Activated naive CD8-positive, alpha-beta T cell treated with anti-CD3 and anti-CD28 coated beads, Interleukin-2, amount 10 ng/mL, durations not matched to agents 7 days and 5 days (primary cell): ENCODE measurements at regions not wholly inside any gene's neighbourhood (a gene's known extent, or its start where the extent isn't known, plus 50 kb on each side); places are given as distances from the start of the nearest gene placed in this dataset.

ENCODE experiments used
- ATAC-seq: fragments of 150-1000 bp; cut with Tn5 transposase; one replicate; pipeline ENCODE4 v1.10.0; 2021; ENCODE audit warnings: low read depth, moderate library complexity
- POLR2A ChIA-PET: fragments of 350-600 bp; sonication (Branson Sonifier 250); formaldehyde crosslinking; loops from one replicate; lab custom pipeline; 2021; ENCODE audit warnings: antibody characterized with exemption; lab: Charles Lee
- DNase-seq: peaks from one replicate; pipeline ENCODE4 v3.0.0; 2021
- H3K27ac Mint-ChIP-seq: one replicate; pipeline ENCODE4 v1.8.0; 2022; ENCODE audit warnings: mild to moderate bottlenecking, mixed read lengths
- H3K27me3 Mint-ChIP-seq: one replicate; pipeline ENCODE4 v1.8.0; 2022; ENCODE audit warnings: mild to moderate bottlenecking, moderate library complexity, mixed read lengths
- H3K36me3 Mint-ChIP-seq: one replicate; pipeline ENCODE4 v1.8.0; 2021; ENCODE audit warnings: mild to moderate bottlenecking, mixed read lengths
- H3K4me1 Mint-ChIP-seq: one replicate; pipeline ENCODE4 v1.8.0; 2021; ENCODE audit warnings: mixed read lengths
- H3K4me3 Mint-ChIP-seq: one replicate; pipeline ENCODE4 v1.8.0; 2022; ENCODE audit warnings: mild to moderate bottlenecking, moderate library complexity, mixed read lengths
- H3K9me3 Mint-ChIP-seq: one replicate; pipeline ENCODE4 v1.8.0; 2021; ENCODE audit warnings: mixed read lengths

- Mint-ChIP-seq H3K36me3 (no peaks in the 10 kb centered on the region), H3K27ac (no peak overlapping the region), H3K9me3 (no peaks in the 10 kb centered on the region), H3K4me3 (no peak overlapping the region), H3K27me3 (no peaks in the 10 kb centered on the region), H3K4me1 (no peaks in the 10 kb centered on the region)
- DNase-seq (no peak), ATAC-seq (no peak)
- POLR2A ChIA-PET = no interaction called here
These were observed 627.4 kb downstream of the TLR4 start for GRCh38 chr9:118331622-118332045.

DNA sequence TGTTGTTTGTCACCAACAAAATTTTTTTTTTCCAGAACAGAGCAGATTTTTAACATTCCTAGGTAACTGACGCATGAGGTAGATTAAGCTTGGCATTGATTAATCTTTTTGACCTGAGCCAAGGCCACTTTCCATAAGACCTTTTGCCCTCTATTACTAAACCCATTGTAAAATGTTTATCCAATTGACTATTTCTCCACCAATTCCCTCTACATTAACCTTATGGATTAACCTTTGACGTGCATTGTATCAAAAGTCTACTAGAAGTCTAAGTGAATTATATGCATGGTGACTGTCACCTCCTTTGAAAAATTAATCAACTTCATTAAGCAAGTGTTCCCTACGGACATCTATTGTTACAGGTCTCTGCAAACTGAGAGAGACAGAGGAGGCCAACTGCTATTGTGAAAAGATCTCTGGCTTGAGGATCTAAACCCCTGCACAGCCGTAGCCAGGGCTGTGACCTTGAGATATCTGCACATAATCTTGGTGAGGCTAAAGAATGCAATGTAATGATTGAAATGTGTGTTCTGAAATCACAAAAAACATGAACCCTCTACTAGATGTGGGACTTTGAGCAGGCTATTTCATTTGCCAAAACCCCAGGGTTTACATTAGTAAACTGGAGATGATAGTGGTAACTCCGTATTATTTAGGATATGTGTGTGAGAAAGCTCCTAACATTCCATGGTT is 632.2 kb downstream of the TLR4 start:
- no peak for DNase-seq

DNA sequence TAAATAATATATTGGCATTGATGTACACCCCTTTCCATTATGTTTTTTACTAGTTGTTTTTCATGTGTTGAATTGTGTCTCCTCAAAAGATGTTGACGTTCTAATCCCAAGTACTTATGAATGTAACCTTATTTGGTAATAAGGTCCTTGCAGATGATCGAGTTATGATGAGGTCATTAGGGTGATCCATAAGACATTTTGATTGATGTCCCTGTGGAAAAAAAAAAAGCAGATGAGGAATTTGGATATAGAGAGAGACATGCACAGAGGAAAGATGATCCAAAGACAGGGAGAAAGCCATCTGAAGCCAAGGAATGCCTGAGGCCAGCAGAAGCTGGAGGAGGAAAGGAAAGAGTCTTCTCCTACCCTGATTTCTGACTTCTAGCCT is 632.7 kb downstream of the TLR4 start:
- no peaks in the 10 kb centered on the region for H3K9me3 Mint-ChIP-seq
- H3K27me3 Mint-ChIP-seq = no peaks in the 10 kb centered on the region
- ATAC-seq (no peak), DNase-seq (no peak)
- POLR2A ChIA-PET = no interaction called here
- no peak overlapping the region for H3K27ac Mint-ChIP-seq
- no peak overlapping the region for H3K4me3 Mint-ChIP-seq
- H3K4me1 Mint-ChIP-seq = no peaks in the 10 kb centered on the region
- no peaks in the 10 kb centered on the region for H3K36me3 Mint-ChIP-seq

More for the DNA sequence above, 632.2 kb downstream of the TLR4 start:
- no peaks in the 10 kb centered on the region for H3K9me3 Mint-ChIP-seq
- POLR2A ChIA-PET = no interaction called here
- H3K36me3 Mint-ChIP-seq = no peaks in the 10 kb centered on the region
- no peaks in the 10 kb centered on the region for H3K4me1 Mint-ChIP-seq
- no peak overlapping the region for H3K4me3 Mint-ChIP-seq
- no peak overlapping the region for H3K27ac Mint-ChIP-seq
- no peaks in the 10 kb centered on the region for H3K27me3 Mint-ChIP-seq
- ATAC-seq = no peak

- ATAC-seq = no peak
- no peak for DNase-seq
- no peak overlapping the region for H3K27ac Mint-ChIP-seq
- H3K9me3 Mint-ChIP-seq = no peaks in the 10 kb centered on the region
- H3K4me3 Mint-ChIP-seq = no peak overlapping the region
- H3K36me3 Mint-ChIP-seq = no peaks in the 10 kb centered on the region
- POLR2A ChIA-PET = no interaction called here
- H3K4me1 Mint-ChIP-seq = no peaks in the 10 kb centered on the region
- no peaks in the 10 kb centered on the region for H3K27me3 Mint-ChIP-seq
These were observed 655.8 kb downstream of the TLR4 start for GRCh38 chr9:118360036-118360435.

DNA sequence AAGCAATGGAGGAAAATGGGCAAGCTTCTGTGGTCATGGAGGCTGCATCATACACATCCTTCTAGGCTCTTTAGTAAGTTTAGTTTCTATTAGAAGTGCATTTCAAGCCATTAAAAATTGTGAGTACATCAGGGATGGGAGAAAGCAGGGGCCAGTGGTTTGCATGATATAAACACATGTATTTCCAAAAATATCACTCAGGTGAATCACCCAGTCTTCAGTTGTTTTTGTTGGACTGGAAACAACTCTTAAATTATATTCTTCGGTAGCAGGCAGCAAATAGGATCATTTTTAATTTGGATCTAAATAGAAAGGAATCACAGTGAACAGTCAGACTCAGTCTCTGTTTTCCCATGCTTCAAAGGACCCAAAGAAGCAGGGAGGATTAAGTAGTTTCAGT is 657.9 kb downstream of the TLR4 start:
- Mint-ChIP-seq H3K4me3 (no peak overlapping the region), H3K27ac (no peak overlapping the region), H3K36me3 (no peaks in the 10 kb centered on the region), H3K9me3 (no peaks in the 10 kb centered on the region), H3K4me1 (no peaks in the 10 kb centered on the region), H3K27me3 (no peaks in the 10 kb centered on the region)
- DNase-seq = no peak
- POLR2A ChIA-PET = no interaction called here
- no peak for ATAC-seq

DNA sequence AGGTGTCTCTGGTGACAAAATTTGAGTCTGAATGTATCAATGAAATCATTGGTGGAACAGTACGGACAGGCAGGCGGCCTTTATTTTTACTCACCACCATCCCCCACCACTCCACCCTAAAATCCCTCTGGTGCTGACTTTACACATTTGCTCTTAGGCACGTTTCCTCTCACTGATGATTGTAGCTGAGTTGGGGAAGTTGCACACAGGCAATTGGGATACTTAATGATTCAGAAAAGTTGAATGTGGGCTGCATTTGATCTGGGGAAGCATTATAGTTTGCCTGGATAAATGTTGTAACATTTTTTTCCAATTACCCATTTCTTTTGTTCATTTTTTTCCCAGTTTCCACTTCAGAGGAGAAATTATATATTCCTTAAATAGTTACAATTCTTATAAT is 658.4 kb downstream of the TLR4 start:
- H3K27ac Mint-ChIP-seq = no peak overlapping the region
- ATAC-seq (no peak), DNase-seq (no peak)
- H3K36me3 Mint-ChIP-seq = no peaks in the 10 kb centered on the region
- H3K4me3 Mint-ChIP-seq = no peak overlapping the region
- no peaks in the 10 kb centered on the region for H3K9me3 Mint-ChIP-seq
- POLR2A ChIA-PET = no interaction called here
- H3K27me3 Mint-ChIP-seq = no peaks in the 10 kb centered on the region
- H3K4me1 Mint-ChIP-seq = no peaks in the 10 kb centered on the region

- POLR2A ChIA-PET = no interaction called here
- Mint-ChIP-seq H3K27ac (no peak overlapping the region), H3K9me3 (no peaks in the 10 kb centered on the region), H3K27me3 (no peaks in the 10 kb centered on the region), H3K36me3 (no peaks in the 10 kb centered on the region), H3K4me3 (no peak overlapping the region), H3K4me1 (no peaks in the 10 kb centered on the region)
- DNase-seq (no peak), ATAC-seq (no peak)
These were observed 660.3 kb downstream of the TLR4 start for GRCh38 chr9:118364266-118365106.

DNA sequence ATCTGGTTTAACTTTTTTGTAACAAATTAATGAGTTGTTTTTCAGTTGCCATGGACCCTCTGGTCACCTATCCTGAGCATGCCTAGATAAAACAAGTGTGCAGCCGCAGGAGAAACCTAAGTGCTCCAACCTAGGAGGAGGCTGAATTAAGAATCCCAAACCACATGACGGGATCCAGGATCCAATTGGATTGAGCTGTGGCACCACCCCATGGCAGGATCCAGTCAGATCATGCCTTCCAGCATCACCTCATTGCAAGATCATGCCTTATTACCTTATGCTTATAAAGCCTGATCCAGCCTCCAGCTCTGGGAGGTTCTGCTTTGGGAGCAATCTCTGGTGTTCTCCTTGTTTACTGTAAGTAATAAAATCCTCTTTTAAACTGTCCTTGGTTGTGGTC is 662.0 kb downstream of the TLR4 start:
- POLR2A ChIA-PET = no interaction called here
- H3K4me1 Mint-ChIP-seq = no peaks in the 10 kb centered on the region
- H3K27ac Mint-ChIP-seq = no peak overlapping the region
- DNase-seq = no peak
- H3K36me3 Mint-ChIP-seq = no peaks in the 10 kb centered on the region
- H3K27me3 Mint-ChIP-seq = no peaks in the 10 kb centered on the region
- H3K4me3 Mint-ChIP-seq = no peak overlapping the region
- H3K9me3 Mint-ChIP-seq = no peaks in the 10 kb centered on the region
- no peak for ATAC-seq

DNA sequence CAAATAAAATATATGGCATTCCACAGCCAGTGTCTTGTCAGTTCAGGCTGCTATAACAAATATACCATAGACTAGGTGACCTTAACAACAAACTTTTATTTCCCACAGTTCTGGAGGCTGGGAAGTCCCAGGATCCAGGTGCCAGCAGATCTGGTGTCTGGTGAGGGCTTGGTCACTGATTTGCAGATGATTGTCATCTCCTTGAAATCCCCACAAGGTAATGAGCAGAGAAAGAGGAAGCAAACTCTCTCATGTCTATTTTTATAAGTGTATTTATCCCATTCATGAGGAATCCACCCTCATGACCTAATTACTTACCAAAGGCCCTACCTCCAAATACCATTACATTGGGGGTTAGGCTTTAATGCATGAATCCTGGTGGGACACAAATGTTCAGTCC is 663.2 kb downstream of the TLR4 start:
- no peaks in the 10 kb centered on the region for H3K27me3 Mint-ChIP-seq
- no peak for DNase-seq
- POLR2A ChIA-PET = no interaction called here
- no peaks in the 10 kb centered on the region for H3K36me3 Mint-ChIP-seq
- H3K4me3 Mint-ChIP-seq = no peak overlapping the region
- H3K4me1 Mint-ChIP-seq = no peaks in the 10 kb centered on the region
- H3K9me3 Mint-ChIP-seq = no peaks in the 10 kb centered on the region
- no peak for ATAC-seq
- H3K27ac Mint-ChIP-seq = no peak overlapping the region

GRCh38 chr9:118384531-118385100 is 680.4 kb downstream of the TLR4 start:
- POLR2A ChIA-PET = no interaction called here
- ATAC-seq = no peak
- Mint-ChIP-seq H3K36me3 (no peaks in the 10 kb centered on the region), H3K9me3 (peaks cover 2% of the 10 kb centered on the region), H3K4me3 (no peak overlapping the region), H3K4me1 (no peaks in the 10 kb centered on the region), H3K27me3 (no peaks in the 10 kb centered on the region), H3K27ac (no peak overlapping the region)
- no peak for DNase-seq

GRCh38 chr9:118395415-118395814 is 691.2 kb downstream of the TLR4 start:
- Mint-ChIP-seq H3K36me3 (no peaks in the 10 kb centered on the region), H3K27me3 (no peaks in the 10 kb centered on the region), H3K4me3 (no peak overlapping the region), H3K9me3 (no peaks in the 10 kb centered on the region), H3K27ac (no peak overlapping the region), H3K4me1 (no peaks in the 10 kb centered on the region)
- POLR2A ChIA-PET = no interaction called here
- ATAC-seq (no peak), DNase-seq (no peak)

- no peak for ATAC-seq
- no peaks in the 10 kb centered on the region for H3K9me3 Mint-ChIP-seq
- H3K4me1 Mint-ChIP-seq = no peaks in the 10 kb centered on the region
- no peaks in the 10 kb centered on the region for H3K27me3 Mint-ChIP-seq
- no peak overlapping the region for H3K27ac Mint-ChIP-seq
- no peak overlapping the region for H3K4me3 Mint-ChIP-seq
- POLR2A ChIA-PET = no interaction called here
- DNase-seq = no peak
- no peaks in the 10 kb centered on the region for H3K36me3 Mint-ChIP-seq
These were observed 697.3 kb downstream of the TLR4 start for GRCh38 chr9:118401546-118401945.

GRCh38 chr9:118414676-118415075 is 710.5 kb downstream of the TLR4 start:
- POLR2A ChIA-PET = no interaction called here
- H3K9me3 Mint-ChIP-seq = no peaks in the 10 kb centered on the region
- DNase-seq (no peak), ATAC-seq (no peak)
- no peaks in the 10 kb centered on the region for H3K4me1 Mint-ChIP-seq
- H3K27ac Mint-ChIP-seq = no peak overlapping the region
- H3K36me3 Mint-ChIP-seq = no peaks in the 10 kb centered on the region
- no peaks in the 10 kb centered on the region for H3K27me3 Mint-ChIP-seq
- H3K4me3 Mint-ChIP-seq = no peak overlapping the region
